IMR-90 (cell line): ENCODE measurements at regions not wholly inside any gene's neighbourhood (a gene's known extent, or its start where the extent isn't known, plus 50 kb on each side); places are given as distances from the start of the nearest gene placed in this dataset.

ENCODE experiments used
- ATAC-seq: fragments of 200-7000 bp; cut with Tn5 transposase; 2 replicates; pipeline ENCODE4 v1.9.1; 2020; ENCODE audit warnings: low read depth, mild to moderate bottlenecking, moderate library complexity
- BruUV-seq: library from RNA; stranded (reverse); fragments of 400-500 nt; replicated peaks from 2 replicates; lab custom pipeline; 2021; lab: Mats Ljungman, UMichigan
- CTCF ChIA-PET: fragments of 300-600 bp; formaldehyde crosslinking; extraction: SDS; loops from one replicate; lab custom pipeline; 2021; ENCODE audit warnings: antibody characterized with exemption; lab: Yijun Ruan, JAX
- POLR2A ChIA-PET: fragments of 300-600 bp; sonication (Branson Sonifier 250); formaldehyde crosslinking; loops from one replicate; lab custom pipeline; 2022; ENCODE audit warnings: antibody characterized with exemption; ENCODE audit not compliant: unreplicated experiment; lab: Charles Lee
- DNase-seq: peaks from one replicate; pipeline ENCODE4 v3.0.0; 2013
- H2AFZ ChIP-seq: replicated peaks from 2 replicates; pipeline ENCODE3; 2013; ENCODE audit warnings: low read length, mild to moderate bottlenecking; ENCODE audit not compliant: poor library complexity
- H2AK5ac ChIP-seq: 2 replicates; pipeline ENCODE4 v1.6.1; 2013; ENCODE audit warnings: low read depth, low read length, inconsistent platforms
- H2AK9ac ChIP-seq: replicated peaks from 2 replicates; pipeline ENCODE3; 2013; ENCODE audit warnings: mild to moderate bottlenecking, low read depth, low read length, moderate library complexity; ENCODE audit not compliant: poor library complexity
- H2BK120ac ChIP-seq: 2 replicates; pipeline ENCODE4 v1.6.1; 2013; ENCODE audit warnings: low read depth, low read length, inconsistent platforms
- H2BK15ac ChIP-seq: 3 replicates; pipeline ENCODE4 v1.6.1; 2013; ENCODE audit warnings: low read depth, low read length, inconsistent platforms
- H2BK20ac ChIP-seq: 2 replicates; pipeline ENCODE4 v1.6.1; 2013; ENCODE audit warnings: low read depth, mild to moderate bottlenecking, inconsistent platforms, low read length, moderate library complexity
- H2BK5ac ChIP-seq: 2 replicates; pipeline ENCODE4 v1.6.1; 2013; ENCODE audit warnings: mild to moderate bottlenecking, low read depth, low read length, inconsistent platforms; ENCODE audit not compliant: poor library complexity, severe bottlenecking
- H3K14ac ChIP-seq: replicated peaks from 2 replicates; pipeline ENCODE4 v1.6.1; 2013; ENCODE audit warnings: low read depth, low read length, inconsistent platforms
- H3K18ac ChIP-seq: 2 replicates; pipeline ENCODE4 v1.6.1; 2013; ENCODE audit warnings: low read depth, low read length, control low read depth
- H3K23ac ChIP-seq: 2 replicates; pipeline ENCODE4 v1.6.1; 2013; ENCODE audit warnings: low read depth, low read length, inconsistent platforms
- H3K27ac ChIP-seq: 2 replicates; pipeline ENCODE4 v1.5.1; 2013; ENCODE audit warnings: mild to moderate bottlenecking, control low read depth, low read length; ENCODE audit not compliant: insufficient read depth
- H3K27me3 ChIP-seq: 2 replicates; pipeline ENCODE4 v1.6.1; 2013; ENCODE audit warnings: low read length; ENCODE audit not compliant: control insufficient read depth, insufficient read depth
- H3K36me3 ChIP-seq: 2 replicates; pipeline ENCODE4 v1.6.1; 2013; ENCODE audit warnings: low read length, mixed read lengths; ENCODE audit not compliant: control insufficient read depth, insufficient read depth
- H3K4ac ChIP-seq: 2 replicates; pipeline ENCODE4 v1.6.1; 2013; ENCODE audit warnings: low read depth, low read length, inconsistent platforms
- H3K4me1 ChIP-seq: 2 replicates; pipeline ENCODE4 v1.6.1; 2013; ENCODE audit warnings: low read length, mixed read lengths; ENCODE audit not compliant: control insufficient read depth, insufficient read depth
- H3K4me2 ChIP-seq: 2 replicates; pipeline ENCODE4 v1.6.1; 2013; ENCODE audit warnings: low read depth, mild to moderate bottlenecking, control low read depth, low read length, moderate library complexity
- H3K4me3 ChIP-seq: 2 replicates; pipeline ENCODE4 v1.5.1; 2013; ENCODE audit warnings: low read depth, mild to moderate bottlenecking, control low read depth, low read length, moderate library complexity; ENCODE audit not compliant: insufficient read depth
- H3K56ac ChIP-seq: 2 replicates; pipeline ENCODE4 v1.6.1; 2013; ENCODE audit warnings: low read length, inconsistent platforms; ENCODE audit not compliant: insufficient read depth; ENCODE audit errors: extremely low read depth
- H3K79me1 ChIP-seq, 2 experiments: 2 replicates each; pipeline ENCODE4 v1.6.1; 2013; ENCODE audit warnings: low read length in 2 of 2, inconsistent platforms in 1 of 2, low read depth in 1 of 2
- H3K9ac ChIP-seq: 2 replicates; pipeline ENCODE4 v1.6.1; 2013; ENCODE audit warnings: low read depth, low read length, control low read depth
- H3K9me1 ChIP-seq: 2 replicates; pipeline ENCODE4 v1.6.1; 2013; ENCODE audit warnings: low read length, inconsistent platforms; ENCODE audit not compliant: insufficient read depth
- H3K9me3 ChIP-seq: 2 replicates; pipeline ENCODE4 v1.6.1; 2013; ENCODE audit warnings: low read length; ENCODE audit not compliant: control insufficient read depth, insufficient read depth
- H4K20me1 ChIP-seq: 2 replicates; pipeline ENCODE4 v1.6.1; 2013; ENCODE audit warnings: low read length, inconsistent platforms; ENCODE audit not compliant: insufficient read depth
- H4K5ac ChIP-seq: 2 replicates; pipeline ENCODE4 v1.6.1; 2013; ENCODE audit warnings: mild to moderate bottlenecking, low read depth, low read length, control low read depth
- H4K8ac ChIP-seq, 2 experiments: 2 replicates each; pipeline ENCODE4 v1.6.1; 2013; ENCODE audit warnings: low read depth in 2 of 2, low read length in 2 of 2, control low read depth in 1 of 2, inconsistent platforms in 1 of 2
- H4K91ac ChIP-seq: 2 replicates; pipeline ENCODE4 v1.6.1; 2013; ENCODE audit warnings: low read depth, low read length, inconsistent platforms; ENCODE audit not compliant: insufficient read depth
- MAFK ChIP-seq: IDR thresholded peaks from 2 replicates; pipeline ENCODE4 v1.6.1; 2012; ENCODE audit warnings: low read depth, low read length, improper control_type of control experiment
- RCOR1 ChIP-seq: IDR thresholded peaks from 2 replicates; pipeline ENCODE4 v1.6.1; 2012; ENCODE audit warnings: mild to moderate bottlenecking, low read length, improper control_type of control experiment; ENCODE audit not compliant: insufficient replicate concordance
- dilution Hi-C: fragments of 300-500 bp; cut with HindIII; formaldehyde crosslinking; loops from one replicate; pipeline ENCODE4 v1.14.3; 2018; ENCODE audit warnings: low sequenced_read_pairs; ENCODE audit not compliant: unreplicated experiment
- in situ Hi-C: fragments of 300-500 bp; cut with MboI; formaldehyde crosslinking; loops from 3 replicates; pipeline ENCODE4 v1.14.3; 2019; ENCODE audit warnings: low sequenced_read_pairs, inconsistent platforms, mixed read lengths
- intact Hi-C: fragments of 100-400 bp; cut with micrococcal nuclease; formaldehyde crosslinking; loops from 2 replicates; pipeline ENCODE4 v1.10.0; 2022

- POLR2A ChIA-PET: no interaction called here
Measured at GRCh38 chr4:132759199-132759780, 389.8 kb upstream of the PCDH10 start.

More at GRCh38 chr4:132759199-132759780, 389.8 kb upstream of the PCDH10 start:
- Histone ChIP-seq H3K79me1 (no peaks in the 10 kb centered on the region), H2BK15ac (no peak overlapping the region), H3K9me1 (no peaks in the 10 kb centered on the region), H3K4me1 (no peaks in the 10 kb centered on the region), H3K27me3 (no peaks in the 10 kb centered on the region), H2BK120ac (no peak overlapping the region), H4K91ac (no peak overlapping the region), H3K4ac (no peak overlapping the region), H3K9ac (no peak overlapping the region), H2AFZ (no peak overlapping the region), H2AK5ac (no peak overlapping the region), H3K27ac (no peak overlapping the region), H3K56ac (no peak overlapping the region), H3K36me3 (no peaks in the 10 kb centered on the region), H3K9me3 (peaks cover 6% of the 10 kb centered on the region; the same call in 1 of the 2 replicates), H4K8ac (no peak overlapping the region), H3K4me3 (no peak overlapping the region), H4K5ac (no peak overlapping the region), H2BK20ac (no peak overlapping the region), H3K23ac (no peak overlapping the region), H3K14ac (no peak overlapping the region), H3K4me2 (no peak overlapping the region), H2BK5ac (no peak overlapping the region), H4K20me1 (no peaks in the 10 kb centered on the region), H2AK9ac (no peak overlapping the region), H3K18ac (no peak overlapping the region)
- DNase-seq (no peak), ATAC-seq (no peak)
- dilution Hi-C loops (no loop called here), in situ Hi-C loops (no loop called here), intact Hi-C loops (no loop called here)
- TF ChIP-seq MAFK (peak; percentile 100), RCOR1 (no peak)
- CTCF ChIA-PET: no interaction called here
- no TSS peak for BruUV-seq
